NCI-H226 (cell line): ENCODE measurements at regions not wholly inside any gene's neighbourhood (a gene's known extent, or its start where the extent isn't known, plus 50 kb on each side); places are given as distances from the start of the nearest gene placed in this dataset.
A peak's percentile ranks its signal among the peaks of the same experiment; 100 is the strongest.

Experiments used
- DNase-seq: peaks from one replicate; pipeline ENCODE4 v3.0.0-alpha.2; 2015

GRCh38 chr5:92912283-92912682, 668.7 kb downstream of the NR2F1-AS1 start:
- no peak for DNase-seq

GRCh38 chr5:92911851-92912250, 669.2 kb downstream of the NR2F1-AS1 start:
- DNase-seq, result no peak

GRCh38 chr5:92911293-92911692, 669.7 kb downstream of the NR2F1-AS1 start:
- DNase-seq, result no peak

- no peak for DNase-seq
These were observed 671.4 kb downstream of the NR2F1-AS1 start for GRCh38 chr5:92909602-92909962.

GRCh38 chr5:92908952-92909601, 671.9 kb downstream of the NR2F1-AS1 start:
- DNase-seq, result no peak

GRCh38 chr5:92907938-92908606, 672.9 kb downstream of the NR2F1-AS1 start:
- DNase-seq, result no peak

- DNase-seq, result no peak
These were observed 674.1 kb downstream of the NR2F1-AS1 start for GRCh38 chr5:92906798-92907376.

- DNase-seq, result no peak
These were observed 677.0 kb downstream of the NR2F1-AS1 start for GRCh38 chr5:92904021-92904420.

- no peak for DNase-seq
These were observed 681.4 kb downstream of the NR2F1-AS1 start for GRCh38 chr5:92899611-92900010.

- no peak for DNase-seq
These were observed 684.3 kb downstream of the NR2F1-AS1 start for GRCh38 chr5:92896722-92897121.

- DNase-seq, result peak; percentile 71
These were observed 690.2 kb downstream of the NR2F1-AS1 start for GRCh38 chr5:92890841-92891244.

- no peak for DNase-seq
These were observed 691.9 kb downstream of the NR2F1-AS1 start for GRCh38 chr5:92889140-92889539.

- no peak for DNase-seq
These were observed 693.8 kb downstream of the NR2F1-AS1 start for GRCh38 chr5:92887254-92887653.

GRCh38 chr5:92886751-92887150, 694.3 kb downstream of the NR2F1-AS1 start:
- no peak for DNase-seq

GRCh38 chr5:92885950-92886349, 695.1 kb downstream of the NR2F1-AS1 start:
- no peak for DNase-seq

GRCh38 chr5:92884469-92884868, 696.5 kb downstream of the NR2F1-AS1 start:
- peak; percentile 38 for DNase-seq

GRCh38 chr5:92879806-92880543, 701.0 kb downstream of the NR2F1-AS1 start:
- DNase-seq, result no peak

- no peak for DNase-seq
These were observed 706.2 kb downstream of the NR2F1-AS1 start for GRCh38 chr5:92874790-92875189.

- DNase-seq, result no peak
These were observed 712.6 kb downstream of the NR2F1-AS1 start for GRCh38 chr5:92868442-92868841.

- no peak for DNase-seq
These were observed 716.4 kb downstream of the NR2F1-AS1 start for GRCh38 chr5:92864591-92864990.

GRCh38 chr5:92863666-92864065, 717.4 kb downstream of the NR2F1-AS1 start:
- DNase-seq, result no peak

- DNase-seq, result no peak
These were observed 719.3 kb downstream of the NR2F1-AS1 start for GRCh38 chr5:92861531-92862285.

GRCh38 chr5:92860061-92860460, 721.0 kb downstream of the NR2F1-AS1 start:
- no peak for DNase-seq
